Type B pancreatic cell (in vitro differentiated cells): ENCODE measurements at regions not wholly inside any gene's neighbourhood (a gene's known extent, or its start where the extent isn't known, plus 50 kb on each side); places are given as distances from the start of the nearest gene placed in this dataset.
"Not testable (repeated sequence)": the region's sequence is repeated elsewhere in the genome, so short reads cannot be mapped to it uniquely, and the experiment has no call there.

ENCODE experiments used
- DNase-seq: peaks from one replicate; pipeline ENCODE4 v3.0.0; 2021; ENCODE audit warnings: mixed read lengths; ENCODE audit not compliant: unreplicated experiment; ENCODE audit errors: extremely low spot score
- H3K27ac Mint-ChIP-seq: 2 replicates; pipeline ENCODE4 v1.8.0; 2021; ENCODE audit warnings: mild to moderate bottlenecking, mixed read lengths
- H3K27me3 Mint-ChIP-seq: 2 replicates; pipeline ENCODE4 v1.8.0; 2021; ENCODE audit warnings: mixed read lengths
- H3K36me3 Mint-ChIP-seq: 2 replicates; pipeline ENCODE4 v1.8.0; 2021; ENCODE audit warnings: mixed read lengths
- H3K4me1 Mint-ChIP-seq: one replicate; pipeline ENCODE4 v1.8.0; 2021; ENCODE audit warnings: mixed read lengths; ENCODE audit not compliant: unreplicated experiment
- H3K4me3 Mint-ChIP-seq: 2 replicates; pipeline ENCODE4 v1.8.0; 2021; ENCODE audit warnings: mild to moderate bottlenecking, mixed read lengths
- H3K9me3 Mint-ChIP-seq: 2 replicates; pipeline ENCODE4 v1.8.0; 2021; ENCODE audit warnings: mixed read lengths
- CTCF ChIP-seq: fragments of 200-600 bp; sonication (generic); conservative IDR thresholded peaks from 2 replicates; pipeline ENCODE4 v1.5.0; 2021; ENCODE audit warnings: antibody characterized with exemption, mild to moderate bottlenecking

GRCh38 chr6:86193821-86194220 lies 551.1 kb upstream of the SYNCRIP start:
- no peak overlapping the region for H3K27ac Mint-ChIP-seq
- peaks cover 4% of the 10 kb centered on the region for H3K27me3 Mint-ChIP-seq
- H3K36me3 Mint-ChIP-seq = no peaks in the 10 kb centered on the region
- TF ChIP-seq CTCF = no peak
- H3K9me3 Mint-ChIP-seq = no peaks in the 10 kb centered on the region
- no peak for DNase-seq
- H3K4me1 Mint-ChIP-seq = no peaks in the 10 kb centered on the region
- no peak overlapping the region for H3K4me3 Mint-ChIP-seq

GRCh38 chr6:86192123-86192522 lies 549.4 kb upstream of the SYNCRIP start:
- H3K9me3 Mint-ChIP-seq = no peaks in the 10 kb centered on the region
- peaks cover 10% of the 10 kb centered on the region for H3K27me3 Mint-ChIP-seq
- peak; percentile 57 for TF ChIP-seq CTCF
- H3K27ac Mint-ChIP-seq = no peak overlapping the region
- no peaks in the 10 kb centered on the region for H3K4me1 Mint-ChIP-seq
- no peak for DNase-seq
- no peaks in the 10 kb centered on the region for H3K36me3 Mint-ChIP-seq
- no peak overlapping the region for H3K4me3 Mint-ChIP-seq

GRCh38 chr6:86175149-86175548 lies 532.5 kb upstream of the SYNCRIP start:
- peak; percentile 62 for TF ChIP-seq CTCF
- H3K9me3 Mint-ChIP-seq, H3K4me1 Mint-ChIP-seq, H3K27me3 Mint-ChIP-seq, H3K27ac Mint-ChIP-seq, DNase-seq, H3K36me3 Mint-ChIP-seq, H3K4me3 Mint-ChIP-seq: not testable (repeated sequence)

- Mint-ChIP-seq H3K9me3 (no peaks in the 10 kb centered on the region), H3K4me1 (no peaks in the 10 kb centered on the region), H3K4me3 (no peak overlapping the region), H3K27ac (no peak overlapping the region), H3K27me3 (no peaks in the 10 kb centered on the region), H3K36me3 (no peaks in the 10 kb centered on the region)
- TF ChIP-seq CTCF = no peak
- no peak for DNase-seq
These were observed 512.2 kb upstream of the SYNCRIP start for GRCh38 chr6:86154852-86155251.

- Mint-ChIP-seq H3K9me3 (no peaks in the 10 kb centered on the region), H3K36me3 (no peaks in the 10 kb centered on the region), H3K4me1 (no peaks in the 10 kb centered on the region), H3K4me3 (no peak overlapping the region), H3K27me3 (no peaks in the 10 kb centered on the region), H3K27ac (no peak overlapping the region)
- DNase-seq = no peak
- no peak for TF ChIP-seq CTCF
These were observed 510.8 kb upstream of the SYNCRIP start for GRCh38 chr6:86153521-86153920.

GRCh38 chr6:86152546-86152945 lies 509.9 kb upstream of the SYNCRIP start:
- no peaks in the 10 kb centered on the region for H3K36me3 Mint-ChIP-seq
- H3K27me3 Mint-ChIP-seq = no peaks in the 10 kb centered on the region
- H3K4me1 Mint-ChIP-seq = no peaks in the 10 kb centered on the region
- DNase-seq = no peak
- TF ChIP-seq CTCF = no peak
- no peak overlapping the region for H3K27ac Mint-ChIP-seq
- no peak overlapping the region for H3K4me3 Mint-ChIP-seq
- no peaks in the 10 kb centered on the region for H3K9me3 Mint-ChIP-seq
